ENCODE measurements at regions not wholly inside any gene's neighbourhood (a gene's known extent, or its start where the extent isn't known, plus 50 kb on each side); places are given as distances from the start of the nearest gene placed in this dataset.
A peak's percentile ranks its signal among the peaks of the same experiment; 100 is the strongest.
"Not testable (repeated sequence)": the region's sequence is repeated elsewhere in the genome, so short reads cannot be mapped to it uniquely, and the experiment has no call there.

- no peak for DNase-seq
These were observed 286.6 kb downstream of the COL11A1 start for GRCh38 chr1:102821707-102822106.

- no peak for DNase-seq
These were observed 307.9 kb downstream of the COL11A1 start for GRCh38 chr1:102800406-102800805.

GRCh38 chr1:102799496-102799895, 308.8 kb downstream of the COL11A1 start:
- peak; percentile 54 for DNase-seq

- no peak for DNase-seq
These were observed 309.6 kb downstream of the COL11A1 start for GRCh38 chr1:102798718-102799117.

- no peak for DNase-seq
These were observed 311.9 kb downstream of the COL11A1 start for GRCh38 chr1:102796429-102796828.

- peak; percentile 3 for DNase-seq
These were observed 317.3 kb downstream of the COL11A1 start for GRCh38 chr1:102790997-102791396.

GRCh38 chr1:102789951-102790350, 318.4 kb downstream of the COL11A1 start:
- DNase-seq: not testable (repeated sequence)

GRCh38 chr1:102783487-102783886, 324.8 kb downstream of the COL11A1 start:
- no peak for DNase-seq

- DNase-seq: no peak
These were observed 326.2 kb downstream of the COL11A1 start for GRCh38 chr1:102782144-102782543.

- no peak for DNase-seq
These were observed 332.3 kb downstream of the COL11A1 start for GRCh38 chr1:102776071-102776470.

- DNase-seq: no peak
These were observed 335.5 kb downstream of the COL11A1 start for GRCh38 chr1:102772831-102773230.

GRCh38 chr1:102758418-102758817, 349.9 kb downstream of the COL11A1 start:
- DNase-seq: no peak

- DNase-seq: no peak
These were observed 351.0 kb downstream of the COL11A1 start for GRCh38 chr1:102757363-102757762.

- no peak for DNase-seq
These were observed 357.2 kb downstream of the COL11A1 start for GRCh38 chr1:102751111-102751510.

- DNase-seq: peak; percentile 15
These were observed 365.9 kb downstream of the COL11A1 start for GRCh38 chr1:102742426-102742825.

GRCh38 chr1:102733491-102734236, 374.7 kb downstream of the COL11A1 start:
- DNase-seq: no peak

GRCh38 chr1:102732927-102733326, 375.4 kb downstream of the COL11A1 start:
- DNase-seq: peak; percentile 2

- no peak for DNase-seq
These were observed 381.9 kb downstream of the COL11A1 start for GRCh38 chr1:102726417-102726816.

- no peak for DNase-seq
These were observed 383.6 kb downstream of the COL11A1 start for GRCh38 chr1:102724741-102725140.

GRCh38 chr1:102715150-102715549, 393.2 kb downstream of the COL11A1 start:
- peak; percentile 33 for DNase-seq

GRCh38 chr1:102699524-102699923, 408.8 kb downstream of the COL11A1 start:
- DNase-seq: no peak

- no peak for DNase-seq
These were observed 415.0 kb downstream of the COL11A1 start for GRCh38 chr1:102693345-102693744.

- DNase-seq: no peak
These were observed 416.7 kb downstream of the COL11A1 start for GRCh38 chr1:102691592-102692090.

- DNase-seq: no peak
These were observed 420.9 kb downstream of the COL11A1 start for GRCh38 chr1:102687383-102687782.

- no peak for DNase-seq
These were observed 446.8 kb downstream of the COL11A1 start for GRCh38 chr1:102661481-102661880.
